Pons (tissue), 1 donor: ENCODE measurements at regions not wholly inside any gene's neighbourhood (a gene's known extent, or its start where the extent isn't known, plus 50 kb on each side); places are given as distances from the start of the nearest gene placed in this dataset.

Experiments
- DNase-seq: peaks from one replicate; pipeline ENCODE4 v3.0.0-alpha.2; 2016; ENCODE audit warnings: low spot score

DNA sequence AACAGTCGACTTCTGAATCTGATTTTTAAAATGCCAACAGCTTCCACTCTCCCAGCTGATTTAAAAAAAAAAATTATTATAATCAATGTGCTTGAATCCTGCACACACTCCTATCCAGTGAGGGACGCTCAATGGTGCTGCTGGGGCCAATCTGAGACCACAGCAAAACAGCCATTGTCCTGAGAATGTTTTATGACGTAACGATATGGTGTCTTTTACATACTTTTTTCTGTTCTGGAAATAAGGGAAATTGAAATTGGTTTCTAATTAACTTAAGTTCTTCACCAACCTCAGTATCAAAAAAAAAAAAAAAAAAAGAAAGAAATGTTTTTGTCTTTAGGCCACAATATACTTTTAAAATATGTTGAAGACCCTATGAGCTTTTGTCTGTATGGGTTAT, 66.1 kb upstream of the SOX1 start:
- no peak for DNase-seq

DNA sequence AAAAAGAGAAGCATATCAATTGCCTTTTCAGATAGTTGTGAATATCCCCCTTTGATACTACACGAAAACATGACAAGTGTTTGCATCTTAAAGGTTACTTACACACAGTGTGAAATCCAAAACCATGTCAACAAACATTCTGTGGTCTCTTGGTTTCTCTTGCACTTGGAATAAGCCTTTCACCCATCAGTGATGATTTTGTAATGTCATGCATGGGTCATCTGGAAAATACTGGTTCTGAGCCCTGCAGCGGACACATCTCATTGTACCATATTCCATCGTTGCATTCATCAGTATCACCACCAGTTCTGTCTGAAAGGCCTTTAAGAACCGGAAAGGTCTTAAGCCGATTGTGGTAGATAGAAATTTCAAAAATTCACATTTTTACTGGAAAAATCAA, 65.4 kb upstream of the SOX1 start:
- DNase-seq, result no peak

DNA sequence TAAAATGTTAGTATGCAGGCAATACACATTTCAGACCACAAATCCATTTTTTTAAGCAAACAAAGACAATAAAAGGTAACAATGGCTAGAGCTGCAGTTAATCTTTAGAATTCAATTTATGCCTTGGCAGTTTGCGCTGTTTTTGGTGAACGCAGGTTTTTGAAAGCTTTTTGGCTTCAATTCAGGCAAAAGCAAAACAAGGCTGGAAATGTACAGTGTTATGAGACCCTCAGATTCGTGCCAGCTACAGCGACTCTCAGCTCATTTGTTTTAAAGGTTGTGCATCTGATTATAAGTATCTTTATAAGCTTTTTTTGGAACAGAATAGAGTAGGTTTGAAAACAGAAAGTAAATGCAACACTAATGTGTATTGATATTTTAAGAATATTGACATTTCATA, 63.6 kb upstream of the SOX1 start:
- no peak for DNase-seq

DNA sequence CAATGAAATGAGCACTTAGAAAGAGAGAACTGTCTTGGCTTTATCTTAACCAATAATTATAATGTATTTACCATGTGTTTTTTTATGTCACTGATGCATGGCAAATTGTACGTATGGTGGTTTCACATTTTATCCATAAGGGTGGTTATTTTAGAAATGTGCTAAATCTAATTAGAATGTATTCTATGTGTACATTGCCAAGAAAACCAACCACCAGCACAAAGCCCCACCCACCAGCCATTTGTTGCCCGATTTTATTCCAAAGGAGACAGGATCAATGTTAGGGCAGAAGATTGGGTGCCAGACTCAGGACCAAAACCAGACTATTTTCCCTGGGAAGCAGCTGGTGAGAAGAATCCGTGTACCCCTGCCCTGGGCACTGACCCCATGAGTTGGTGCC, 63.0 kb upstream of the SOX1 start:
- DNase-seq, result no peak

DNA sequence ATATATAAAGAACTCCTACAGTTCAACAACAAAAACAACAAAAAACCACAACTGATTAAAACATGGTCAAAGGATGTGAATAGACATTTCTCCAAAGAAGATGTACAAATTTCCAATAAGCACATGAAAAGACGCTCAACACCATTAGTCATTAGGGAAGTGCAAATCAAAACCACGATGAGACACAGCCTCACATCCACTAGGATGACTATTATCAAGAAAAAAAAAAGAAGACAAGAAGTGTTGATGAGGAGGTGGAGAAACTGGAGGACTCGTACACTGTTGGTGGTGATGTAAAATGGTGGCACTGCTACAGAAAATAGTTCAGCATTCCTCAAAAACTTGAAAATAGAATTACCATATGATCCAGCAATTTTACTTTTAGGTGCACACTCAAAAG, 61.0 kb upstream of the SOX1 start:
- DNase-seq, result no peak

DNA sequence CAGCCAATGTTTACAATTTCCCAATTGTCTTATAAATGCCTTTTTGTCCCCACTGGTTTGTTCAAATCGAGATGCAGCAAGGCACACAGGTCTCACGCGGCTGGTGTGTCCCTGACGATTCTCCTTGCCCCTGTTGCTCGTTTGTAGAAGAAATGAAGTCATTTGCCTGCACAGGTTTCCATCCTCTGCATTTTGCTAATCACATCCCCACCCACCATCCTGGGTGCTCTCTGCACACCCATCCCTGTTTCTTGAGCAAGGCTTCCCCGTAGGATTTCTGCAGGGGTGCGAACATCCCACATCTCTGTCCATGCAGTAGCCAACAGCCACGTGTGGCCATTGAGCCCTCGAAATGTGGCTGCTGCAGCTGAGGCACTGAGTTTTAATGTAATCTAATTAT, 59.8 kb upstream of the SOX1 start:
- no peak for DNase-seq

DNA sequence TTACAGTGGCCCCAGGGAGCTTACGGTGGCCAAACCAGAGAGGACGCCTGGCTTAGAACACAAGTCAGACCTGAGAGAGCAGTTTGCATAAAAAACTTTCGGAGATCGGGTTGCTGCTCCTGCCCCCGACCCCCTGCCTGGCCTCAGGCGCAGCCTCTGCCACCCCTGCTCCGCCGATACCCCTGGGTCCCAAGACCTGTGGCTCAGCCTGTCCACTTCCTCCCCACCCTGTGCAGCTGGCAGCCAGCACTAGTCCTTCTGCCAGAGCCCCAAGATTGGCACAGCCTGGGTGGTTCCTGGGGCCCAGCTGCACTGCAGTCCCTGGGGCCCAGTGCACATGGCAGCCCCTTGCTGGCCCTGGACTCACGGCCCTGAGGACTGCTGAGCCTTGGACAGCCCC, 56.2 kb upstream of the SOX1 start:
- DNase-seq, result no peak

DNA sequence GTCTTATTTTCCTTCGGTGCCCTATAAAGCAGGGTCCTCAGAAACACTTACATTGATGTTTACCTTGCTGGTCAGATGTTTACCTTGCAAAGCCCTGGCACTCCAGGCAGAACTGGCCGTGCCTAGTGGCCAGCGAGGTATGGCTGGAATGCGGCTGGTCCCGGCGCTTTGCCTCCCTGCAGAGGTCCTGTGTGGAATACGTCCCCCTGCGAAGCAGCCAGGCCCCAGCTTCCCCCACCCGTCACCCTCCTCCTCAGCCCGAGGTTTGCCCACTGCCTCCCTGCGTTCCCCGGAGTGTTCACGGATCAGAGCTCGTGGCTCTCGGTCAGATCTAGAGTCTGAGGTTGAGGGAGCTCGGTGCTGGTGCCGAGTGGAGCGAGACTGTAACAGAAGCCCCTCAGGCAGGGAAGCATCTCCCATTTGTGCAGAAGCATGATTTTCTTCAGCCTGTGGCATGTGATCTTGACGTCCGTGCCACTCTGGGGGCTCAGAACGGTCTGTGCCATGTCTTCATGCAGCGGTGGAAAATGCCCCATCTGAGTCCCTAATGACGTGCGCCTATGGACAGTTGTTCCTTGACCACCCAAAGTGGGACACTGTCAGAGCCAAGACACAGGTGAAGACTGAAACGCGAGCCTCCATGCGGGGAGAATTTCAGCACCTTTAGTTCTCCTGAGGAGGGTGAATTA, 54.8 kb upstream of the SOX1 start:
- no peak for DNase-seq

DNA sequence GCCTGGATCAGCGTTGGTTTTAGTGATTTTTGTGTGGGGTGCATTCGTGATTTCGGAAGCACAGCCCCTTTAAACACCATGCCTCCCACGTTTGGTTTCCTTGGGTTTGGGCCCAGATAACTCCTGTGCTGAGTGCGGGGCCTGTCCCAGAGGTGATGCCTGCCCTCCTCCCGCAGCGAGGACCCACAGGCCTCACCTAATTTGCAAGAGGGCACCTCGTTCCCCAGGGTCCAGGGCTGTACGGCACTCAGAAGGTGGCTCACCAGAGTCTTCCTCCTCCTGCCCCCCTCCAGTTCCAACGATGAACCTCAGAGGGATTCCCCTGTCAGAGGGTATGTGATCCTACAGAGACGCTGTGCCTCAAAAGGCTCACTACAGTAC, 54.3 kb upstream of the SOX1 start:
- no peak for DNase-seq

DNA sequence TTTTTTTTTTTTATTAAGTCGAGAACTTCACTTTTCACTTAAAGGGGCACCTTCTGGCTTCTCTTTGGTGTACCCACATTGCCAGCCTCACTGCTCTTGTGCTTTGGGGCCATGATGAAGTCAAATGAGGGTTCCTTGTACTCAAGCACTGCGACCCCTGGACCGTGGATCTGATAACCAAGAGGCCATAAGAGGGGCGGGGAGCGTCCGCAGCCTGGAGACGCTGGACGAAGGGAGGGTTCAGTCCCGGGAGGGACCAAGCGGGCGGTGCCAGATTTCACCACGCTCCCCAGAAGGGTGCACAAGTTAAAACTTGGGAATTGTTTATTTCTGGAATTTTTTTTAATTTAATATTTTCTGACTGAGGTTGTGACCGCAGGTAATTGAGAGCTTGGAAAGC, 53.3 kb upstream of the SOX1 start:
- DNase-seq, result no peak

DNA sequence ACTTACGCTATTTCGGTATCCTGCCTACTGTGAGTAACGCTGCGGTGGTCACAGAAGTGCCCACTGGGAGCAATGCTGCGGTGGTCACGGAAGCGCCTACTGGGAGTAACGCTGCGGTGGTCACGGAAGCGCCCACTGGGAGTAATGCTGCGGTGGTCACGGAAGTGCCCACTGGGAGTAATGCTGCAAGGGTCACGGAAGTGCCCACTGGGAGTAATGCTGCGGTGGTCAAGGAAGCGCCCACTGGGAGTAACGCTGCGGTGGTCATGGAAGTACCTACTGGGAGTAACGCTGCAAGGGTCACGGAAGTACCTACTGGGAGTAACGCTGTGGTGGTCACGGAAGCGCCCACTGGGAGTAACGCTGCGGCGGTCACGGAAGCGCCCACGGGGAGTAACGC, 52.1 kb upstream of the SOX1 start:
- no peak for DNase-seq
